ENCODE measurements at regions not wholly inside any gene's neighbourhood (a gene's known extent, or its start where the extent isn't known, plus 50 kb on each side); places are given as distances from the start of the nearest gene placed in this dataset.

GRCh38 chr13:61563645-61564044, 148.0 kb upstream of the PCDH20 start:
- Histone ChIP-seq H3K27ac (ENCODE audit: low read length) (no peak overlapping the region), H3K36me3 (replicated peaks; ENCODE audit: insufficient read depth, low read length) (no peaks in the 10 kb centered on the region), H3K4me3 (ENCODE audit: low read length) (no peak overlapping the region), H3K79me2 (ENCODE audit: low read length) (no peaks in the 10 kb centered on the region), H3F3A (ENCODE audit: insufficient read depth, low read length) (no peaks in the 10 kb centered on the region), H3K9me3 (replicated peaks; ENCODE audit: insufficient read depth, low read length) (no peaks in the 10 kb centered on the region), H4K20me1 (ENCODE audit: insufficient read depth, low read length) (no peaks in the 10 kb centered on the region), H3K4me1 (ENCODE audit: low read length) (no peaks in the 10 kb centered on the region), H3K27me3 (replicated peaks; ENCODE audit: insufficient read depth, low read length) (no peaks in the 10 kb centered on the region), H3K9ac (ENCODE audit: low read length) (no peak overlapping the region), H2AFZ (ENCODE audit: low read length) (no peak overlapping the region), H3K4me2 (ENCODE audit: low read depth, low read length) (no peak overlapping the region), H3K9me2 (replicated peaks; ENCODE audit: insufficient read depth, low read length) (no peaks in the 10 kb centered on the region)
- no peak for DNase-seq
- TF ChIP-seq, protein P1, sequence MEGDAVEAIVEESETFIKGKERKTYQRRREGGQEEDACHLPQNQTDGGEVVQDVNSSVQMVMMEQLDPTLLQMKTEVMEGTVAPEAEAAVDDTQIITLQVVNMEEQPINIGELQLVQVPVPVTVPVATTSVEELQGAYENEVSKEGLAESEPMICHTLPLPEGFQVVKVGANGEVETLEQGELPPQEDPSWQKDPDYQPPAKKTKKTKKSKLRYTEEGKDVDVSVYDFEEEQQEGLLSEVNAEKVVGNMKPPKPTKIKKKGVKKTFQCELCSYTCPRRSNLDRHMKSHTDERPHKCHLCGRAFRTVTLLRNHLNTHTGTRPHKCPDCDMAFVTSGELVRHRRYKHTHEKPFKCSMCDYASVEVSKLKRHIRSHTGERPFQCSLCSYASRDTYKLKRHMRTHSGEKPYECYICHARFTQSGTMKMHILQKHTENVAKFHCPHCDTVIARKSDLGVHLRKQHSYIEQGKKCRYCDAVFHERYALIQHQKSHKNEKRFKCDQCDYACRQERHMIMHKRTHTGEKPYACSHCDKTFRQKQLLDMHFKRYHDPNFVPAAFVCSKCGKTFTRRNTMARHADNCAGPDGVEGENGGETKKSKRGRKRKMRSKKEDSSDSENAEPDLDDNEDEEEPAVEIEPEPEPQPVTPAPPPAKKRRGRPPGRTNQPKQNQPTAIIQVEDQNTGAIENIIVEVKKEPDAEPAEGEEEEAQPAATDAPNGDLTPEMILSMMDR (IDR thresholded peaks at IDR 0.05; ENCODE audit: low read length), result no peak
- TF ChIP-seq EZH2phosphoT487 (IDR thresholded peaks at IDR 0.05; ENCODE audit: low read length), result no peak
- no peak for TF ChIP-seq EZH2 (optimal IDR thresholded peaks at IDR 0.05; ENCODE audit: low read depth, low read length)

DNA sequence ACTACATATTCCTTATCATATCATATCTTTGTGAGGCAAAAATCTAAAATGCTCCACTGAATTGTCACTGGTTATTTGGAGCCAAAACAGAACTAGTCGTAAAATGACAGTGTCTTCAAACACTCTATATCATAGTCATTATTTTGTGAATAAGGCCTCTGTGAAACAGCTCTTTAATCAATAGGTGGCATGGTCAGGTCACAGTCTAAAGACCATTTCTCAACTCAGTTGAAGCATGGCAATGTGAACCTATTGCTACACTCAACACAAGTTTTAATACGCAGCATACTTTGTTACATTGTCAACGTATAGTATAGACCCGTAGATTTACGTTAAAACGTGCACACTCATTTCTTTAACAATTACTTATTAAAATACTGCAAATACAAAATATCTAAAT, 131.3 kb upstream of the PCDH20 start:
- Histone ChIP-seq H4K20me1 (ENCODE audit: insufficient read depth, low read length) (no peaks in the 10 kb centered on the region), H2AFZ (ENCODE audit: low read length) (no peak overlapping the region), H3K27me3 (replicated peaks; ENCODE audit: insufficient read depth, low read length) (no peaks in the 10 kb centered on the region), H3K79me2 (ENCODE audit: low read length) (no peaks in the 10 kb centered on the region), H3K9ac (ENCODE audit: low read length) (no peak overlapping the region), H3K4me2 (ENCODE audit: low read depth, low read length) (no peak overlapping the region), H3F3A (ENCODE audit: insufficient read depth, low read length) (no peaks in the 10 kb centered on the region), H3K9me2 (replicated peaks; ENCODE audit: insufficient read depth, low read length) (no peaks in the 10 kb centered on the region), H3K36me3 (replicated peaks; ENCODE audit: insufficient read depth, low read length) (no peaks in the 10 kb centered on the region), H3K27ac (ENCODE audit: low read length) (no peak overlapping the region), H3K4me1 (ENCODE audit: low read length) (no peaks in the 10 kb centered on the region), H3K9me3 (replicated peaks; ENCODE audit: insufficient read depth, low read length) (no peaks in the 10 kb centered on the region), H3K4me3 (ENCODE audit: low read length) (no peak overlapping the region)
- TF ChIP-seq EZH2 (optimal IDR thresholded peaks at IDR 0.05; ENCODE audit: low read depth, low read length), result no peak
- TF ChIP-seq, protein P1 (IDR thresholded peaks at IDR 0.05; ENCODE audit: low read length), result no peak
- TF ChIP-seq EZH2phosphoT487 (IDR thresholded peaks at IDR 0.05; ENCODE audit: low read length), result no peak
- no peak for DNase-seq

GRCh38 chr13:61546413-61546812, 130.8 kb upstream of the PCDH20 start:
- Histone ChIP-seq H3K9ac (ENCODE audit: low read length) (no peak overlapping the region), H3K9me2 (replicated peaks; ENCODE audit: insufficient read depth, low read length) (no peaks in the 10 kb centered on the region), H3K4me2 (ENCODE audit: low read depth, low read length) (no peak overlapping the region), H3K4me3 (ENCODE audit: low read length) (no peak overlapping the region), H3K36me3 (replicated peaks; ENCODE audit: insufficient read depth, low read length) (no peaks in the 10 kb centered on the region), H2AFZ (ENCODE audit: low read length) (no peak overlapping the region), H3F3A (ENCODE audit: insufficient read depth, low read length) (no peaks in the 10 kb centered on the region), H3K9me3 (replicated peaks; ENCODE audit: insufficient read depth, low read length) (no peaks in the 10 kb centered on the region), H3K4me1 (ENCODE audit: low read length) (no peaks in the 10 kb centered on the region), H4K20me1 (ENCODE audit: insufficient read depth, low read length) (no peaks in the 10 kb centered on the region), H3K27ac (ENCODE audit: low read length) (no peak overlapping the region), H3K27me3 (replicated peaks; ENCODE audit: insufficient read depth, low read length) (no peaks in the 10 kb centered on the region), H3K79me2 (ENCODE audit: low read length) (no peaks in the 10 kb centered on the region)
- DNase-seq, result no peak
- TF ChIP-seq EZH2phosphoT487 (IDR thresholded peaks at IDR 0.05; ENCODE audit: low read length), result no peak
- TF ChIP-seq, protein P1 (IDR thresholded peaks at IDR 0.05; ENCODE audit: low read length), result no peak
- TF ChIP-seq EZH2 (optimal IDR thresholded peaks at IDR 0.05; ENCODE audit: low read depth, low read length), result no peak

Data from MM.1S (cell line).